C4-2B (cell line): ENCODE measurements at regions not wholly inside any gene's neighbourhood (a gene's known extent, or its start where the extent isn't known, plus 50 kb on each side); places are given as distances from the start of the nearest gene placed in this dataset.

Experiments
- ZFX ChIP-seq: fragments of 450-650 bp; IDR thresholded peaks from 2 replicates; pipeline ENCODE4 v1.6.1; 2017
- TF ChIP-seq, protein P1 (sequence below): fragments of 450-650 bp; conservative IDR thresholded peaks from 2 replicates; pipeline ENCODE4 v1.5.1; 2017; ENCODE audit warnings: mild to moderate bottlenecking

DNA sequence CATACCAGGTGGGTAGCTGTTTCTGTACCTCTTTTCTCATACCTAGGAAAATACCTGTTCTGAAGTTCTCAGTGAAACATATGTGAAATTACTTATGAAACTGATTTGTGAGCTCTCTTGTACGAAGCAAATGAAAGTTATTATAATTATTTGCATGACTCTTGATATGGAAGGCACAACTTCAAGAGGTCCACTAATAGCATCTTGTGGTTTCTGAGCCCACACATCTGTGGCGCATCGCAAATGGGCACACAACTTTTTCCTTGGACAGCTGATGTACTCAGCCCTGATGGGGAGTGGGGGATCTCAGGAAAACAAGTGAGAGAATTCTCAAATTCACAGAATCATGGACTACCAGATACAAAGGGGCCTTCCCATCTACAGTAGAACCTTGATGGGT is 432.3 kb downstream of the CD83 start:
- TF ChIP-seq, protein P1, sequence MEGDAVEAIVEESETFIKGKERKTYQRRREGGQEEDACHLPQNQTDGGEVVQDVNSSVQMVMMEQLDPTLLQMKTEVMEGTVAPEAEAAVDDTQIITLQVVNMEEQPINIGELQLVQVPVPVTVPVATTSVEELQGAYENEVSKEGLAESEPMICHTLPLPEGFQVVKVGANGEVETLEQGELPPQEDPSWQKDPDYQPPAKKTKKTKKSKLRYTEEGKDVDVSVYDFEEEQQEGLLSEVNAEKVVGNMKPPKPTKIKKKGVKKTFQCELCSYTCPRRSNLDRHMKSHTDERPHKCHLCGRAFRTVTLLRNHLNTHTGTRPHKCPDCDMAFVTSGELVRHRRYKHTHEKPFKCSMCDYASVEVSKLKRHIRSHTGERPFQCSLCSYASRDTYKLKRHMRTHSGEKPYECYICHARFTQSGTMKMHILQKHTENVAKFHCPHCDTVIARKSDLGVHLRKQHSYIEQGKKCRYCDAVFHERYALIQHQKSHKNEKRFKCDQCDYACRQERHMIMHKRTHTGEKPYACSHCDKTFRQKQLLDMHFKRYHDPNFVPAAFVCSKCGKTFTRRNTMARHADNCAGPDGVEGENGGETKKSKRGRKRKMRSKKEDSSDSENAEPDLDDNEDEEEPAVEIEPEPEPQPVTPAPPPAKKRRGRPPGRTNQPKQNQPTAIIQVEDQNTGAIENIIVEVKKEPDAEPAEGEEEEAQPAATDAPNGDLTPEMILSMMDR: no peak
- TF ChIP-seq ZFX: no peak
